SH-SY5Y (cell line): ENCODE measurements at regions not wholly inside any gene's neighbourhood (a gene's known extent, or its start where the extent isn't known, plus 50 kb on each side); places are given as distances from the start of the nearest gene placed in this dataset.

Experiments used
- GATA2 ChIP-seq: IDR thresholded peaks from 2 replicates; pipeline ENCODE4 v1.6.1; 2011; ENCODE audit warnings: mild to moderate bottlenecking, low read depth, low read length
- GATA3 ChIP-seq: IDR thresholded peaks from 2 replicates; pipeline ENCODE4 v1.6.1; 2011; ENCODE audit warnings: low read depth, mild to moderate bottlenecking, low read length, moderate library complexity

DNA sequence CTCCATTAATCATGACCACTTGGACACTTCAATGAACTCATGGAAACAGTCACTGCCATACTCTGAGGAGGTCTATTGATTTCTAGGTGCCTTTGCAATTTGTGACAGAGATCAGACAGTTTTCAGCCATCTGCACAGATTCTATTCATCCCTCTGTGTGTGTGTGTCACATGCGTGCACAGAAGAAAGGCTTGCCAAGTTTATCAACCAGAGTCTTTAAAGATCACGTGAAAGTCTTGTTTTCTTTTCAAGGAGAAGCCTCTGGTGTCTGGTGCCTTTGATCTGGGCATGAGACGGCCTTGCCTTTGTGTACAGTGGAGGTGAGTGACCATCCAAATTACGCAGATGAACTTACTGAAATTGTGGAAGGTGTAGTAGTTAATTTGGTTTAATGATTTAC lies 164.2 kb downstream of the VAPA start:
- no peak for TF ChIP-seq GATA3
- no peak for TF ChIP-seq GATA2
